Stomach (tissue), 4 donors: ENCODE measurements at regions not wholly inside any gene's neighbourhood (a gene's known extent, or its start where the extent isn't known, plus 50 kb on each side); places are given as distances from the start of the nearest gene placed in this dataset.

Experiments used
- POLR2A ChIP-seq, 4 donors: fragments of 450-650 bp; IDR thresholded peaks; one replicate each; pipeline ENCODE4 v1.6.1; 2016; ENCODE audit warnings: antibody characterized with exemption in 4 of 4, control low read depth in 2 of 4, mild to moderate bottlenecking in 1 of 4, moderate library complexity in 1 of 4
- POLR2AphosphoS5 ChIP-seq, 3 donors: sonication (generic); formaldehyde crosslinking; IDR thresholded peaks; one replicate each; pipeline ENCODE4 v1.6.1; 2016; ENCODE audit warnings: antibody characterized with exemption in 3 of 3
- TF ChIP-seq, protein P1 (sequence below), 7 experiments: fragments of 450-650 bp in 4 of 7; fragments of 200-600 bp in 3 of 7; sonication (generic) in 3 of 7; IDR thresholded peaks; one replicate each; pipeline ENCODE4 v1.5.1; 2016 to 2019; ENCODE audit warnings: antibody characterized with exemption in 7 of 7, control low read depth in 2 of 7, mild to moderate bottlenecking in 1 of 7

DNA sequence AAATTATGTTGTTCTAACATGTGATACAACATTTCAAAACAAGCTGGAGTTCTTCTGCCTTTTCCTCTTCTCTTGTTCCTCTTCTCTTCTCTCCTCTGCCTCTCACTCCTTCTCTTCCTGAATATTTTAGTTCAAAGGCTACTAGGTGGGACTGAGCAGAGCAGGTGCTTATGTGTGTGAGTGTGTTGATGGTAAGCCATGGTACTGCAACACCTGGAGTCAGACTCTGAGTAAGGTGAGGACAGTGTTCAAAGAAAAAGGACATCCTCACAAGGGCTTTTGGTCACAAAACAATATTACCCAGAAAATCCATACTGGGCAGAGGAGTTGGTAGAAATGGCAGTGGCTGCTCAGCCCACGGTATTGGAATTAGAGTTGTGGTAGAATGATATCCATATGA, 1188.7 kb downstream of the SLITRK1 start:
- TF ChIP-seq, protein P1, sequence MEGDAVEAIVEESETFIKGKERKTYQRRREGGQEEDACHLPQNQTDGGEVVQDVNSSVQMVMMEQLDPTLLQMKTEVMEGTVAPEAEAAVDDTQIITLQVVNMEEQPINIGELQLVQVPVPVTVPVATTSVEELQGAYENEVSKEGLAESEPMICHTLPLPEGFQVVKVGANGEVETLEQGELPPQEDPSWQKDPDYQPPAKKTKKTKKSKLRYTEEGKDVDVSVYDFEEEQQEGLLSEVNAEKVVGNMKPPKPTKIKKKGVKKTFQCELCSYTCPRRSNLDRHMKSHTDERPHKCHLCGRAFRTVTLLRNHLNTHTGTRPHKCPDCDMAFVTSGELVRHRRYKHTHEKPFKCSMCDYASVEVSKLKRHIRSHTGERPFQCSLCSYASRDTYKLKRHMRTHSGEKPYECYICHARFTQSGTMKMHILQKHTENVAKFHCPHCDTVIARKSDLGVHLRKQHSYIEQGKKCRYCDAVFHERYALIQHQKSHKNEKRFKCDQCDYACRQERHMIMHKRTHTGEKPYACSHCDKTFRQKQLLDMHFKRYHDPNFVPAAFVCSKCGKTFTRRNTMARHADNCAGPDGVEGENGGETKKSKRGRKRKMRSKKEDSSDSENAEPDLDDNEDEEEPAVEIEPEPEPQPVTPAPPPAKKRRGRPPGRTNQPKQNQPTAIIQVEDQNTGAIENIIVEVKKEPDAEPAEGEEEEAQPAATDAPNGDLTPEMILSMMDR (IDR thresholded peaks at IDR 0.05), result no peak
- no peak for TF ChIP-seq POLR2A (IDR thresholded peaks at IDR 0.05)
- TF ChIP-seq POLR2AphosphoS5 (IDR thresholded peaks at IDR 0.05), result no peak
